MM.1S (cell line): ENCODE measurements at regions not wholly inside any gene's neighbourhood (a gene's known extent, or its start where the extent isn't known, plus 50 kb on each side); places are given as distances from the start of the nearest gene placed in this dataset.

Source experiments
- EZH2 ChIP-seq: fragments of 300-600 bp; sonication (generic); optimal IDR thresholded peaks from 2 replicates; pipeline ENCODE3; 2017; ENCODE audit warnings: low read depth, mild to moderate bottlenecking, antibody characterized with exemption, low read length, mixed read lengths
- EZH2phosphoT487 ChIP-seq: fragments of 300-600 bp; sonication (generic); IDR thresholded peaks from 2 replicates; pipeline ENCODE4 v1.6.1; 2018; ENCODE audit warnings: antibody characterized with exemption, low read length
- TF ChIP-seq, protein P1 (sequence below): fragments of 300-600 bp; sonication (generic); IDR thresholded peaks from 2 replicates; pipeline ENCODE4 v1.5.1; 2016; ENCODE audit warnings: antibody characterized with exemption, low read length, mixed read lengths

DNA sequence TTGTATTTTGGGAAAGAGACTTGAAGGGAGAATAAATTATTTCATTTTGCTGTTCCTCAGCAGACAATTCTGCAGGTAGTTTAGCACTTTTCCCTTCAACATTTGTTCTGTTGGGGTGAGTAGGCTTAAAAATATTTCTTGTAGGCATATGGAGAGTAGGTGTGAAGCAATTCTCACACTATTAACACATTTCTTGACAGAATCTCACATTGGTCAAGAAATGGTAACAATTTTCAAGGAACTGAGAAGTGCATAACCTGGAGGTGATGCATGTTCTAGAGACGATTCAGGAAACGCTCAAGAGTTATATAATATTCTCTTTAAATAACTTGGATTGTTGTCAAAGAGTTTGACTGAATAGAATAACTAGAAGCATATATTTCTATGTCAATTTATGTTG is 658.2 kb downstream of the STIM2 start:
- TF ChIP-seq EZH2phosphoT487 (no peak), EZH2 (no peak)
- TF ChIP-seq, protein P1, sequence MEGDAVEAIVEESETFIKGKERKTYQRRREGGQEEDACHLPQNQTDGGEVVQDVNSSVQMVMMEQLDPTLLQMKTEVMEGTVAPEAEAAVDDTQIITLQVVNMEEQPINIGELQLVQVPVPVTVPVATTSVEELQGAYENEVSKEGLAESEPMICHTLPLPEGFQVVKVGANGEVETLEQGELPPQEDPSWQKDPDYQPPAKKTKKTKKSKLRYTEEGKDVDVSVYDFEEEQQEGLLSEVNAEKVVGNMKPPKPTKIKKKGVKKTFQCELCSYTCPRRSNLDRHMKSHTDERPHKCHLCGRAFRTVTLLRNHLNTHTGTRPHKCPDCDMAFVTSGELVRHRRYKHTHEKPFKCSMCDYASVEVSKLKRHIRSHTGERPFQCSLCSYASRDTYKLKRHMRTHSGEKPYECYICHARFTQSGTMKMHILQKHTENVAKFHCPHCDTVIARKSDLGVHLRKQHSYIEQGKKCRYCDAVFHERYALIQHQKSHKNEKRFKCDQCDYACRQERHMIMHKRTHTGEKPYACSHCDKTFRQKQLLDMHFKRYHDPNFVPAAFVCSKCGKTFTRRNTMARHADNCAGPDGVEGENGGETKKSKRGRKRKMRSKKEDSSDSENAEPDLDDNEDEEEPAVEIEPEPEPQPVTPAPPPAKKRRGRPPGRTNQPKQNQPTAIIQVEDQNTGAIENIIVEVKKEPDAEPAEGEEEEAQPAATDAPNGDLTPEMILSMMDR, result no peak
